IPS-18a (cell line): ENCODE measurements at regions not wholly inside any gene's neighbourhood (a gene's known extent, or its start where the extent isn't known, plus 50 kb on each side); places are given as distances from the start of the nearest gene placed in this dataset.

Source experiments
- H3K27ac ChIP-seq: one replicate; pipeline ENCODE4 v1.5.1; 2013; ENCODE audit warnings: low read length
- H3K27me3 ChIP-seq: one replicate; pipeline ENCODE4 v1.6.1; 2013; ENCODE audit warnings: mild to moderate bottlenecking, low read length; ENCODE audit not compliant: control insufficient read depth, insufficient read depth
- H3K36me3 ChIP-seq: one replicate; pipeline ENCODE4 v1.6.1; 2013; ENCODE audit warnings: low read depth, low read length; ENCODE audit not compliant: control insufficient read depth
- H3K4me1 ChIP-seq: one replicate; pipeline ENCODE4 v1.6.1; 2013; ENCODE audit warnings: low read depth, low read length; ENCODE audit not compliant: control insufficient read depth
- H3K4me3 ChIP-seq: one replicate; pipeline ENCODE4 v1.5.1; 2013; ENCODE audit warnings: low read length
- H3K9ac ChIP-seq: one replicate; pipeline ENCODE4 v1.6.1; 2013; ENCODE audit warnings: mild to moderate bottlenecking, low read length, moderate library complexity
- H3K9me3 ChIP-seq: one replicate; pipeline ENCODE4 v1.6.1; 2013; ENCODE audit warnings: low read depth, low read length; ENCODE audit not compliant: control insufficient read depth

DNA sequence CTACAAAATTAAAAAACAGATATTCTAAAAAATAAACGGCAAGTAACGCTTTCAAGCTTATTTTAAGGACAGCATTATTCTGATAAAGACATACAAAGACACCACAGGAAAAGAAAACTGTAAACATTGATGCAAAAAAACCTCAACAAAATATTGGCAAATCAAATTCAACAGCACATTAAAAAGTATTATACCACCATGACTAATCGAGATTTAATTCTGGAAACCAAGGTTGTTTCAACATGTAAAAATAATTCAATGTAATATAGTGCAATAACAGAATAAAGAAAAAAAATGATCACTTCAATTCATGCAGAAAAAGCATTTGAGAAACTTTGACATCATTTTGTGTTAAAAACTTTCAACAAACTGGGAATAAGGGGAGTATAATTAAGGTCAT lies 1323.2 kb downstream of the FSCB start:
- H3K4me1 ChIP-seq: peaks cover 22% of the 10 kb centered on the region
- H3K9me3 ChIP-seq: peaks cover 6% of the 10 kb centered on the region
- H3K36me3 ChIP-seq: no peaks in the 10 kb centered on the region
- H3K9ac ChIP-seq: no peak overlapping the region
- no peak overlapping the region for H3K27ac ChIP-seq
- H3K4me3 ChIP-seq: no peak overlapping the region
- H3K27me3 ChIP-seq: no peaks in the 10 kb centered on the region

DNA sequence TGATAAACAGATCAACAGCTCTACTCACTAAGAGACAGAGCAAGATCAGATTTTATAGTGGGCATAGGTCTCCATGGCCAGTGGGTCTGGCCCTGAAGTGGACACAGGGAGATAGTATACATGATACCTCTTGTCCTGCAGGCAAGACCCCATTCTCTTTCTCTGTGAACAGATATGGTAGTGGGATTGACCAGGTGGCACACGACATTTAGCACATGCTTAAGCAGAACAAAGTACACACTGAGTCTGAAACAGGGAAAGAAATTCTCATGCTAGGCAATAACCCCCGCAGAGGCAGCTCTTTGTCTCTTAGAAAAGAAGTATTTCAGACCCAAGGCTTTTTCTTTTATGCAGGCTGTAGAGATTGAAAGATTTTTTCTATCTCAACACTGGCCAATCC lies 1331.2 kb downstream of the FSCB start:
- no peaks in the 10 kb centered on the region for H3K4me1 ChIP-seq

DNA sequence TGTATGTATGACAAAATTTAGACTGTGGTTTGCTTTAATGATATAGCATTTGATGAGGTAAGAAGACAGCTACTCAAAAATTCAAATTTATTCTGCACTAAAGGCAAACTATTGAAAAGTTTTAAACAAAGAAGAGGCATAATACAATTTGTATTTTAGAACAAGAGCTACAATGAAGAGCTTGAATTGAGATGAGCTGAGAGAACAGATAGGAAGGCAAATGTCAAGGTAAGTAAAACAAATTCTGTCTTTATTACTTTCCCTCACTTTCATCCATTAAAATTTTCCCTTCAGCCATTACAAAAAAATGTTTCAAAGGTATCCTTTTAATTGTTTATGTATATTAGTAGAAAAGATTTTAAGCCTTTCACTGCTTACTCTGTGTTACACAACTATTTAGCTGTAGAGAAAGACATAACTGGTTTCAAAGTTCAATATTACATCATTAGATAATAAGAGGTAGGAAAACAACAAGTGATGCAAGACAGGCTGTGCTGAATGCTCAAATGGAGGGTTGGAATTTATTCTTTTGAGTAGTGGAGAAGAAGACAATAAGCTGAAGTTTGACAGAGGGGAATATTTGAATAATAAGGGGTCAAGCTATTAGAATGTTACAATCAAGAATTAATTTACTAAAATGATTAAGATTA lies 1334.1 kb downstream of the FSCB start:
- H3K4me3 ChIP-seq: no peak overlapping the region
- H3K36me3 ChIP-seq: no peaks in the 10 kb centered on the region
- H3K27ac ChIP-seq: no peak overlapping the region
- no peak overlapping the region for H3K9ac ChIP-seq
- H3K4me1 ChIP-seq: no peaks in the 10 kb centered on the region
- no peaks in the 10 kb centered on the region for H3K9me3 ChIP-seq
- no peaks in the 10 kb centered on the region for H3K27me3 ChIP-seq

More for the DNA sequence above, 1331.2 kb downstream of the FSCB start:
- Histone ChIP-seq H3K4me3 (no peak overlapping the region), H3K36me3 (no peaks in the 10 kb centered on the region), H3K27me3 (no peaks in the 10 kb centered on the region), H3K9me3 (no peaks in the 10 kb centered on the region), H3K9ac (no peak overlapping the region), H3K27ac (no peak overlapping the region)

DNA sequence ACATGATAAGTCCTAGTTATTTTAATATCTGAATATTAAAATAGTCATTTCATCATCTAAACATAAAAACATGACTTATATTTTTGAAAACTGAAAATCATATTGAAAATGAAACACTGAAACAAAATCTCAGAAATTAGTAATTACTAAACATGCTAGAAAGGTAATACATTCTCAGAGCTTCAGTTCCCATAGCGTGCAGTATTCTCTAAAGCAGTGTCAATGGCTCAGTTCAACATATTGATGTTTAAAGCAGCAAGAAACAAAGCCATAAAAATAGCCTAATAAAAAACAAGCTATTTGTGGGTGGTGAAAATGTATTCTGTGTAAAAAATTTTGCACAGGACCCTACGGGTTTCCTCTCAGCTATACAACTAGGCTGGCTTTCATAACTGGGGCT lies 1337.4 kb downstream of the FSCB start:
- H3K4me3 ChIP-seq: no peak overlapping the region
- no peaks in the 10 kb centered on the region for H3K9me3 ChIP-seq
- no peak overlapping the region for H3K27ac ChIP-seq
- no peak overlapping the region for H3K9ac ChIP-seq
- H3K4me1 ChIP-seq: no peaks in the 10 kb centered on the region
- no peaks in the 10 kb centered on the region for H3K27me3 ChIP-seq
- no peaks in the 10 kb centered on the region for H3K36me3 ChIP-seq

DNA sequence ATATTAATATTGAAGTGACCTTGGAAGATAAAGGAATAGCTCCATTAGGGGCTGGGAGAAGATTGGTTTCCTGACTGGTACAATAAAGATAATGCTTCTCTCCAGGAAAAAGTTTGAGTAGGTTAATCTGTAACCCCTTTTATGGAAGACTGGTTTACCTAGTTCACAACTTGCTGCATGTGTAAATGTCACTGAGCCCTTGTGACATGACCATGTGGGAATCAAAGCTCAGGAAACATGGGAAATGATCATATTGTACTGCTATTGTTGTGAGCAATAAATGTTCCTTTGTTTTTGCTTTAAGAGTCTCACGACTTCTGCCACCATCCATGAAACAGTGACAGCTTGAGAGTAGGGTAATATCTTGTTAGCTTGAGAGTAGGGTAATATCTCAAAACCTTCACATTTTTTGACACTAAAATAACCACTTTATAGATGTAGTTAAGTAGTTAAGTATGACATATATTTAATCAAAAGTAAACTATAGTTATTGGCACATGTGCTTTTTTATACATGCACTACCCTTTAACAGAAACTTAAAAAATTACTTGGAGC lies 1338.6 kb downstream of the FSCB start:
- H3K27ac ChIP-seq: no peak overlapping the region
- H3K9me3 ChIP-seq: no peaks in the 10 kb centered on the region
- no peaks in the 10 kb centered on the region for H3K36me3 ChIP-seq
- no peak overlapping the region for H3K9ac ChIP-seq
- no peak overlapping the region for H3K4me3 ChIP-seq
- no peaks in the 10 kb centered on the region for H3K4me1 ChIP-seq
- H3K27me3 ChIP-seq: no peaks in the 10 kb centered on the region

DNA sequence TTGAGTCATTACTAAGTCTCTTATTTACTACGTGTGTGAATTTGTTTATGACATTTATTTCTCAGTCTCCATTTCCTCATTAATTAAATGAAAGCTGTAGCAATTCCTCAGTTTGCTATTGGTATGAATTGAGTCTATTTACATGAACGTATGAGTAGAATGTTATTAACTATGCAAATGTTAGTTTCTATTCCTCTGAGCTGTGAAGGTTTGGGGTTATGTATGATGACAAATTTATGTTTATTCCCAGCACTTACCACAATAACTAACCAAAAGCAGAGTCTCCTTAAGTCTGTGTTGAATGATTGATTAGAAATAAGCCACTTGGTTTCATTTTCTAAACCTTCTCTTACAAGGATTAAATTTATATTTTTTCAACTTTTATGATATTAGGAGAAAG lies 1340.9 kb downstream of the FSCB start:
- Histone ChIP-seq H3K9me3 (no peaks in the 10 kb centered on the region), H3K4me1 (no peaks in the 10 kb centered on the region), H3K4me3 (no peak overlapping the region), H3K36me3 (no peaks in the 10 kb centered on the region), H3K27me3 (no peaks in the 10 kb centered on the region), H3K27ac (no peak overlapping the region), H3K9ac (no peak overlapping the region)

DNA sequence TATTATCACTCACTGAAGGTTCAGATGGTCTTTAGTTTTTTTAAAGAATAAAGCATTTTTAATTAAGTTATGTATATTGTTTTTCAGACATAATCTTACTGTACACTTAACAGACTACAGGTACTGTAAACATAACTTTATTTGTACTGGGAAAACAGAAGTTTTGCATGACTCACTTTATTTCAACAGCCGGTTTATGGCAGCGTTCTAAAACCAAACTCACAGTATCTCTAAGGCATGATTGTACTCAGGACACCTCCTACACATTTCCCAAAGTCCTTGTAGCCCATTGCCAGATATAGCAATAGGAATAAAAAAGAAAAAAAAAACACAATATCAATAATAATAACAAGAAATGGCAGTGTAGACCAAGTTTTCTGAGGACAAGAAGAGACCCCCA lies 1341.4 kb downstream of the FSCB start:
- no peaks in the 10 kb centered on the region for H3K4me1 ChIP-seq
- H3K36me3 ChIP-seq: no peaks in the 10 kb centered on the region
- H3K9me3 ChIP-seq: no peaks in the 10 kb centered on the region
- H3K4me3 ChIP-seq: no peak overlapping the region
- H3K27ac ChIP-seq: no peak overlapping the region
- H3K9ac ChIP-seq: no peak overlapping the region
- H3K27me3 ChIP-seq: no peaks in the 10 kb centered on the region

DNA sequence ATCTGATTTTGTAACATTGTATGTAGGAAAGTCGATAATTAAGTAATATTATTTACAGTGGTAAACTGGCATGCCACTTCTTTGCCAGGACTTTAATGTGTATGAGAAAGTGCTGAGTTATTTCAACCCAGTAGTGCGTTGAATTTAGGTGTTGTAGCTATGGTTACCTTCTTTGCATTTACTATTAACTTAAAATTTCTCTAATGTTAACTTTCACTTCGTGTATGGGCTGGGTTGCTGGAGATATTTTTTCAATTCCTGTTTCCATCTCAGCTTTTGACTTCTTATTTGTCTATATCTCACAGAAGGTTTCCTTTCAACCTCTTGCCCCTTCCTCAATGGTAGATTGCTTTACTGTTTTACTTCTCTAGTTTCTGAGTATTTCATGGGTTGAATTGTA lies 1345.6 kb downstream of the FSCB start:
- no peak overlapping the region for H3K27ac ChIP-seq
- no peaks in the 10 kb centered on the region for H3K27me3 ChIP-seq
- H3K4me1 ChIP-seq: no peaks in the 10 kb centered on the region
- no peak overlapping the region for H3K4me3 ChIP-seq
- H3K36me3 ChIP-seq: no peaks in the 10 kb centered on the region
- H3K9me3 ChIP-seq: no peaks in the 10 kb centered on the region
- H3K9ac ChIP-seq: no peak overlapping the region

DNA sequence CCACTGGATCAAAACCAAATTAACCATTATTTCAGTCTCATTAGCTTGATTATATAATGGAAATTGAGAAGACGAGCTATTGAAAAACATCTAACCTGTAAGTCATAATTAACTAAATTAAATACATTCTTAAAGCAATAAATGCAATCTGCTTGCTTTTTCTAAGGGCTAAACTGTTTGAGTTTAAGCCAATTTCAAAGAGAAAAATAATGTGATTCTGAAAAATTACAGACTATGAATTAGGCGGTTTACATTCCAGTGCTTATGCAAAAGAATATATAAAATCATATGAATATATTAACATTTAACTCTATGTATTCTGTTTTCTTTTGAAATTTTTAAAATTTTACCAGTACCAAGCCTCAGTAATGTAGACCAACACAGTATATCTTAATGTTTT lies 1349.4 kb downstream of the FSCB start:
- Histone ChIP-seq H3K36me3 (no peaks in the 10 kb centered on the region), H3K27ac (no peak overlapping the region), H3K27me3 (no peaks in the 10 kb centered on the region), H3K9ac (no peak overlapping the region), H3K9me3 (no peaks in the 10 kb centered on the region), H3K4me3 (no peak overlapping the region), H3K4me1 (no peaks in the 10 kb centered on the region)

DNA sequence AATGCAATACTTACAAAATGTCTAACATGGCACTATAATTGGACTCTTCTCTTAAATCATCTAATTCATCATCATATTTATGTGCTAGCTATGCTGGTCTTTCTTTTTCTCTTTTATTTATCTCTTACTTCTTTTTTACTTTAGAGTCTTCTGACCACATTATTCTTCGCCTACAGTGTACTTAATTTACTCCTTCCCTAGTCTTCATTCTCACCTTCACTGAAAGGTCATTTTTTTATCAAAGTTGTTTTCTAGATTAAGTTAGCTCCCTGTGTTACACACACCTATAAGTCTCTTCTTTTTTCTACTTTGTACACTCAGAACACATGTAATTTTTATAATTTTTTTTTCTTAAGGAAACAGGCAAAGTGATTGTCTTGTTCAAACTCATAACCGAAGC lies 1351.2 kb downstream of the FSCB start:
- Histone ChIP-seq H3K9me3 (no peaks in the 10 kb centered on the region), H3K27ac (no peak overlapping the region), H3K27me3 (no peaks in the 10 kb centered on the region), H3K36me3 (no peaks in the 10 kb centered on the region), H3K4me1 (no peaks in the 10 kb centered on the region), H3K9ac (no peak overlapping the region), H3K4me3 (no peak overlapping the region)

DNA sequence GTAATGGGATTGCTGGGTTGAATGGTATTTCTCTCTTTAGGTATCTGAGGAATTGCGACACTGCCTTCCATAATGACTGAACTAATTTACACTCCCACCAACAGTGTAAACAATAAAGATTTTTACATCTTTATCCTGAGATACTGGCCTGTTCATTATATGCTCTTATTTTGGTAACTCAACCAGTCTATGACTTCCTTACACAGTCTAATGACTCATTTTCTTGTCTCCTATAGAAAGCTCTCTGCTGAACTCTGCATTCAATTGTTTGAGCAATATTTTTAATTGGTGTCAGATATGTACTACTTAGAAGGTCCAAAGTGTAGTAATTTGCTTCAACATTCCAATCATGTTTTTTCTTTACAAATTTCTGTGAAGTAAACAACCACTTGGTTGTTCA lies 1351.8 kb downstream of the FSCB start:
- no peaks in the 10 kb centered on the region for H3K9me3 ChIP-seq
- no peak overlapping the region for H3K27ac ChIP-seq
- H3K4me3 ChIP-seq: no peak overlapping the region
- no peaks in the 10 kb centered on the region for H3K27me3 ChIP-seq
- H3K9ac ChIP-seq: no peak overlapping the region
- no peaks in the 10 kb centered on the region for H3K36me3 ChIP-seq
- H3K4me1 ChIP-seq: no peaks in the 10 kb centered on the region

DNA sequence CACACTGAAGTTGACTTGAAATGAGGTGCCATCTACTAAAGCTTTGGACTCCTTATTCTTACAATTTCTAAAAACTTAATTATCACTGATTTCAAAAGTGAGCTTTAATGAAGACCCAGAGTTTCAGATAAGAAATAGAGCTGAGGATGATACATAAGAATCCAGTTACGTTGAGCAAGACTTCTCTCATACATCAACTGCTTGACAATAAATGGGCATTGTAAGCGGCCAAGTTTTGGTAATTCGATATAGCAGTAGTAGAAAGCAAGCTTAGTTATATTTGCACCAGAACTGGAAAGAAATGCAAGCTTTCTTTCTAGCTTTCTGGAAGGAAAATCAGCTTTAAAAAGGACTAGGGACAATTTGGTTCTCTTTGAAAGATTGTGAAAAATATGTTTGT lies 1359.6 kb downstream of the FSCB start:
- Histone ChIP-seq H3K9me3 (no peaks in the 10 kb centered on the region), H3K9ac (no peak overlapping the region), H3K4me3 (no peak overlapping the region), H3K36me3 (no peaks in the 10 kb centered on the region), H3K27me3 (no peaks in the 10 kb centered on the region), H3K27ac (no peak overlapping the region), H3K4me1 (no peaks in the 10 kb centered on the region)
